Thyroid gland (tissue), 4 donors: ENCODE measurements at regions not wholly inside any gene's neighbourhood (a gene's known extent, or its start where the extent isn't known, plus 50 kb on each side); places are given as distances from the start of the nearest gene placed in this dataset.

Experiments
- DNase-seq, 2 donors: peaks; one replicate each; pipeline ENCODE4 v3.0.0-alpha.2; 2019
- H3K27ac ChIP-seq, 3 donors: fragments of 200-600 bp; sonication (generic); 1 replicate in 2 of 3; 2 replicates in 1 of 3; pipeline ENCODE4 v1.5.1; 2016 to 2019; ENCODE audit warnings: mild to moderate bottlenecking in 1 of 3, moderate library complexity in 1 of 3
- H3K27me3 ChIP-seq: fragments of 200-600 bp; sonication (generic); one replicate; pipeline ENCODE4 v1.5.1; 2019
- H3K36me3 ChIP-seq, 2 donors: fragments of 200-600 bp; sonication (generic); one replicate each; pipeline ENCODE4 v1.5.1; 2016 to 2019
- H3K4me1 ChIP-seq, 2 donors: fragments of 200-600 bp; sonication (generic); one replicate each; pipeline ENCODE4 v1.5.1; 2017 to 2019
- H3K4me3 ChIP-seq, 3 donors: fragments of 200-600 bp; sonication (generic); replicated peaks in 1 of 3; 1 replicate in 2 of 3; 2 replicates in 1 of 3; pipeline ENCODE4 v1.5.1; 2016; ENCODE audit warnings: mild to moderate bottlenecking in 1 of 3
- H3K9me3 ChIP-seq: fragments of 200-600 bp; sonication (generic); one replicate; pipeline ENCODE4 v1.5.1; 2017
- CTCF ChIP-seq, 6 experiments: fragments of 200-600 bp in 3 of 6; fragments of 450-650 bp in 3 of 6; sonication (generic) in 3 of 6; IDR thresholded peaks; one replicate each; pipeline ENCODE4 v1.5.1; 2016 to 2019; ENCODE audit warnings: antibody characterized with exemption in 6 of 6, mild to moderate bottlenecking in 2 of 6, inconsistent platforms in 1 of 6, moderate library complexity in 1 of 6
- POLR2A ChIP-seq, 2 donors: fragments of 450-650 bp; IDR thresholded peaks; one replicate each; pipeline ENCODE4 v1.6.1; 2017; ENCODE audit warnings: antibody characterized with exemption in 2 of 2, mild to moderate bottlenecking in 2 of 2, moderate library complexity in 1 of 2
- WGBS, 2 donors: methylation state at CpG; one replicate each; pipeline ENCODE4 v1.1.5; 2017; 5-methylcytosine and 5-hydroxymethylcytosine counted together
- intact Hi-C: fragments of 100-400 bp; cut with DNase I; formaldehyde crosslinking; loops from one replicate; pipeline ENCODE4 v1.15.1; 2023

GRCh38 chr18:77461062-77461688 is 211.5 kb downstream of the GALR1 start:
- no peaks in the 10 kb centered on the region for H3K4me1 ChIP-seq
- WGBS, 2 donors: 58 to 68% methylated on average over 6 of the region's 6 CpGs
- intact Hi-C loops: no loop called here
- H3K36me3 ChIP-seq: no peaks in the 10 kb centered on the region
- H3K27ac ChIP-seq: no peak overlapping the region
- no peak overlapping the region for H3K4me3 ChIP-seq
- no peaks in the 10 kb centered on the region for H3K27me3 ChIP-seq
- H3K9me3 ChIP-seq: no peaks in the 10 kb centered on the region
- DNase-seq: no peak
- TF ChIP-seq CTCF (IDR thresholded peaks at IDR 0.05) (no peak), POLR2A (IDR thresholded peaks at IDR 0.05) (no peak)

GRCh38 chr18:77464917-77465316 is 215.3 kb downstream of the GALR1 start:
- Histone ChIP-seq H3K27ac (no peak overlapping the region), H3K27me3 (no peaks in the 10 kb centered on the region), H3K36me3 (no peaks in the 10 kb centered on the region), H3K4me3 (no peak overlapping the region), H3K9me3 (no peaks in the 10 kb centered on the region), H3K4me1 (no peaks in the 10 kb centered on the region)
- no peak for TF ChIP-seq CTCF (IDR thresholded peaks at IDR 0.05)
- TF ChIP-seq POLR2A (IDR thresholded peaks at IDR 0.05): no peak
- intact Hi-C loops: no loop called here
- WGBS, 2 donors: 75 to 79% methylated on average over 3 of the region's 3 CpGs
- DNase-seq: no peak

GRCh38 chr18:77466890-77467289 is 217.2 kb downstream of the GALR1 start:
- Histone ChIP-seq H3K27ac (no peak overlapping the region), H3K9me3 (no peaks in the 10 kb centered on the region), H3K27me3 (no peaks in the 10 kb centered on the region), H3K4me3 (no peak overlapping the region), H3K4me1 (no peaks in the 10 kb centered on the region), H3K36me3 (no peaks in the 10 kb centered on the region)
- TF ChIP-seq CTCF (IDR thresholded peaks at IDR 0.05): no peak
- TF ChIP-seq POLR2A (IDR thresholded peaks at IDR 0.05): no peak
- DNase-seq: no peak
- intact Hi-C loops: no loop called here

- 83 to 91% methylated on average over 4 of the region's 4 CpGs for WGBS, 2 donors
Observed at GRCh38 chr18:77469131-77469530, 219.5 kb downstream of the GALR1 start.

More at GRCh38 chr18:77469131-77469530, 219.5 kb downstream of the GALR1 start:
- Histone ChIP-seq H3K27ac (no peak overlapping the region), H3K4me1 (no peaks in the 10 kb centered on the region), H3K4me3 (no peak overlapping the region), H3K9me3 (no peaks in the 10 kb centered on the region), H3K36me3 (no peaks in the 10 kb centered on the region), H3K27me3 (no peaks in the 10 kb centered on the region)
- TF ChIP-seq POLR2A (IDR thresholded peaks at IDR 0.05) (no peak), CTCF (IDR thresholded peaks at IDR 0.05) (no peak)
- DNase-seq: no peak
- intact Hi-C loops: no loop called here
